ENCODE measurements at regions not wholly inside any gene's neighbourhood (a gene's known extent, or its start where the extent isn't known, plus 50 kb on each side); places are given as distances from the start of the nearest gene placed in this dataset.
"Not testable (repeated sequence)": the region's sequence is repeated elsewhere in the genome, so short reads cannot be mapped to it uniquely, and the experiment has no call there.

DNA sequence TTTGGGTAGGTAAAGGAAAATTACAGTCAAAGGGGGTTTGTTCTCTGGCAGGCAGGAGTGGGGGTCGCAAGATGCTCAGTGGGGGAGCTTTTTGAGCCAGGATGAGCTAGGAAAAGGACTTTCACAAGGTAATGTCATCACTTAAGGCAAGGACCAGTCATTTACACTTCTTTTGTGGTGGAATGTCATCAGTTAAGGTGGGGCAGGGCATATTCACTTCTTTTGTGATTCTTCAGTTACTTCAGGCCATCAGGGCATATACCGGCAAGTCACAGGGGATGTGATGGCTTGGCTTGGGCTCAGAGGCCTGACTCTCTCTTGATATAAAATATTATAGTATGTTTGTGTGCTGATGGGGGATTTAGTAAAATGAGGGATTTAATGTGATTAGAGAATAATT, 151.4 kb upstream of the GK2 start:
- DNase-seq, result not testable (repeated sequence)

DNA sequence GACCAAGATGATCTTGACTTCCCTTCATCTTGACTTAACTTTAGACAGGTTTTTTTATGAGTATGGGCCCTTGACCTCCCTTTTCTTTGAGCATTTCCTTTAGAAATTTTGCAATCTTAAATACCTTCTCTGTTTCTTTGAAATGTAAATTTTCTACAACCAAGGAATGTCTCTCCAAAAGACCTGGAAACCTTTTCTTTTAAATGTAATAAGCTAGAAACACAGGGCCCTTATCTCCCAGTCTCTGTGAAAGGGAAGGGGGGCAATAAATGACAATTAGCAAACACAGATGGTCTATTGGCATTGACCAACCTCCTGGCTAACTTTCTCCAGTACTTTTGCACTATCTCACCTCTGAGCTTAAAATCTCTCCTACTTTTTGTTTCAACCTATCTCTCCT, 144.3 kb upstream of the GK2 start:
- DNase-seq, result no peak

GRCh38 chr4:79551555-79551954, 143.5 kb upstream of the GK2 start:
- DNase-seq, result no peak

GRCh38 chr4:79547851-79548250, 139.8 kb upstream of the GK2 start:
- no peak for DNase-seq

DNA sequence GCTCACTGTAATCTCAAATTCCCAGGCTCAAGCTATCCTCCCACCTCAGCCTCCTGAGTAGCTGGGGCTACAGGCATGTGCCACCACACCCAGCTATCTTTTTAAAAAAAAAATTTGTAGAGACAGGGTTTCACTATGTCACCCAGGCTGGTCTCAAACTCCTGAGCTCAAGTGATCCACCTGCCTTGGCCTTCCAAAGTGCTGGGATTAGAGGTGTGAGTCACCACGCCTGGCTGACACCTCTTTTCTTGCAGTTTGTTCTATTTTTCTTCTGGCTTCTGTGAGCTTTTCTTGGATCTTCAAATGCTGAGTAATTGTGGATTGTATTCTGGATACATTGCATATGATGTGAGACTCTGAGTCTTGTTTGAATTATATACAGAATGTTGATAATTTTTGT, 137.3 kb upstream of the GK2 start:
- DNase-seq, result not testable (repeated sequence)

GRCh38 chr4:79540143-79540542, 132.1 kb upstream of the GK2 start:
- no peak for DNase-seq

- no peak for DNase-seq
These were observed 127.5 kb upstream of the GK2 start for GRCh38 chr4:79535516-79535915.

- DNase-seq, result no peak
These were observed 120.2 kb upstream of the GK2 start for GRCh38 chr4:79528241-79528706.

- no peak for DNase-seq
These were observed 118.9 kb upstream of the GK2 start for GRCh38 chr4:79526641-79527565.

DNA sequence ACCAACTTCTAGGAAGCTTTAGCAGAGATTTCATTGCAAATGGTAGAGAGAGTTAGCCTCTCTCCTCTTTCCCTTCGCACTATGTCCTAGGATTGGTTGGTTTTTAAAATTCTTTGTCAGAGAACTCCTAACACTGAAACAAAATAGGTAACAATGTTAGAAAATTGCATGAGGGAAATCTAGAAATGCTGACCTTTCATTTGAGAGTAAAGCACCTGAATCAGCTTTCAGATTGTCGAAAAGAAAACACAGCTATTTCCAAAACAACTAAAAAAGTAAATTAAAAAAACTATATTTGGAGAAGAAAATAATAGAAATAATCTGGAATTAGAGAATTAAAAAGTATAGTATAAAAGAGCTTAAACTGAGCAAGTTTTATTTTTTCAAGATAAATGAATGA, 108.1 kb upstream of the GK2 start:
- DNase-seq, result no peak

- no peak for DNase-seq
These were observed 106.7 kb upstream of the GK2 start for GRCh38 chr4:79514621-79515329.

GRCh38 chr4:79513576-79513975, 105.5 kb upstream of the GK2 start:
- no peak for DNase-seq

GRCh38 chr4:79512363-79512762, 104.3 kb upstream of the GK2 start:
- DNase-seq, result no peak

DNA sequence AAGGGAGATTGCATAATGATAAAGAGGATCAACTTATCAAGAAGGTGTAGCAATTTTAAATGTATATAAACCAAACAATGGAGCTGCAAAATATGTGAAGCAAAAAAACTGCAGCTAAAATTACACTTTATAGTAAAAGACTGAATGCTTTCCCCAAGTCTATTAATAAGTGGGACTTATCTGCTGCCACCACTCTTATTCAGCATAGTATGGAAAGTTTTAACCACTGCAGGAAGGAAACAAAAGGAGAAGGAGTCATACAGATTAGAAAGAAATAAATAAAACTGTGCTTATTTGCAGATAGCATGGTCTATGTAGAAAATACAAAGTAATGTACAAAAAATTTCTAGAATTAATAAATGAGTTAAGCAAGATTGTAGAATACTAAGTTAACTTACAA, 94.1 kb upstream of the GK2 start:
- no peak for DNase-seq

DNA sequence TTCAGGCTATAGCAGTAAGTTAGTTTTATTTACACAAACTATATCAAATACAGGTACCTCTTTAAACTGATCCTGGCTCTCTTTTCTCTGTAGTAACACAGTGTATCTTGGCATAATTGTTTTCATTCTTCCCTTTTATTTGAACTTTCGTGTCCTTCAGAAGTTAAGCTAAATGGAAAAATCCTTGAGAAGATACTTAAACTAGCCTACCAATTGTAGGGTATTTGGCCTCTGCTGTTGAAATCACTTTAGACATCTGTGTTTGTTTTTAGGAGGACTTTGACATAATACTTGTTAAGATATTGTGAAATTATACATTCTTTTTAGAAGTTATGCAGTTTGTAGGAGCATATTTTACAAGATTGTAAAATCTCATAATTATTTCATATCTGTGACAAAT, 90.3 kb upstream of the GK2 start:
- no peak for DNase-seq

DNA sequence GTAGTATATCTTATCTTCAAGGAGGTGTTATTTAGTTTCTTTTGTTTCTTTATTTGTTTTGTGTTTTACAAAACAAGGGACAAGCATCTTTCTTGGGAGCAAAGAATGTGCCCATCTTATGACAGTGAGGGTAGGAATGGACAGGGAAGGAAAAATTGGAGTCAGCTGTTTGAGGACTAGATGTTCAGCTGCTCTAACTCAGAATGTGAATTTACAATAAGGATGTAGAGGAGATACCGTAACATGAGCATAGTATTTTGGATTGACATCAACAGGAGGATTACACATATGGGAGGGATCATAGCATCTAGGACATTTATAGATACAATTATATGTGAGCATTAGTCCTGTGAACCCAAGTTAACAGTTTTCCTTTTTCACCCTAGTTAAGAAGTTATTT, 89.0 kb upstream of the GK2 start:
- DNase-seq, result no peak

GRCh38 chr4:79495447-79495846, 87.4 kb upstream of the GK2 start:
- DNase-seq, result no peak

GRCh38 chr4:79492148-79492547, 84.1 kb upstream of the GK2 start:
- no peak for DNase-seq

DNA sequence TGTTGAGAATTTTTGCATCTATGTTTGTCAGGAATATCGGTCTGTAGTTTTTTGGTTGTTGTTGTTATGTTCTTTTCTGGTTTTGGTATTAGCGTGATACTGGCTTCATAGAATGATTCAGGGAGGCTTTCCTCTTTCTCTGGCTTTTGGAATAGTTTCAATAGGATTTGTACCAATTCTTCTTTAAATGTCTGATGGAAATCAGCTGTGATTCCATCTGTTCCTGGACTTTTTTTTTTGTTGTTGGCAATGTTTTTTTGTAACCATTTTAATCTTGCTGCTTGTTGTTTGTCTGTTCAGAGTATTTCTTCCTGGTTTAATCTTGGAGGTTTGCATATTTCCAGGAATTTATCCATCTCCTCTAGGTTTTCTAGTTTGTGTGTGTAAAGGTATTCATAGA, 81.5 kb upstream of the GK2 start:
- no peak for DNase-seq

- no peak for DNase-seq
These were observed 68.2 kb upstream of the GK2 start for GRCh38 chr4:79476196-79476595.

DNA sequence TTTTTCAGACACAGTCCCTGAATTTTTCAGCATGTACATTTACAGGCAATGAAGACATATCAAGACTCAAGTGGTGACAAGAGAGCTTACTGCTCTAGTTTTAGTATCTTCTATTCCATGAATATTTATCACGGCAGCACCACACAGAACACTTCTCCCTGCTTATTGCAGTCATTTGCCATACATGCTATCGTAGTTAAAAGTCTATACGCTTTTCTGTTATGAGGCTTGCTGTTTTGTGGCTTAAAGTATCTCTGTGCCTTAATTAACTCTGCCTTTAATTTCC, 65.4 kb upstream of the GK2 start:
- no peak for DNase-seq

- DNase-seq, result no peak
These were observed 64.8 kb upstream of the GK2 start for GRCh38 chr4:79472693-79473438.

Data from nucleus accumbens (tissue), 56 donors.